LNCaP clone FGC (cell line): ENCODE measurements at regions not wholly inside any gene's neighbourhood (a gene's known extent, or its start where the extent isn't known, plus 50 kb on each side); places are given as distances from the start of the nearest gene placed in this dataset.

Experiments
- DNase-seq: peaks from one replicate; pipeline ENCODE4 v3.0.0-alpha.2; 2011; ENCODE audit warnings: low read depth
- H3K4me3 ChIP-seq: 2 replicates; pipeline ENCODE4 v1.5.1; 2011; ENCODE audit warnings: mild to moderate bottlenecking, low read depth, low read length, control low read depth
- TF ChIP-seq, protein P1 (sequence below): IDR thresholded peaks from 2 replicates; pipeline ENCODE4 v1.5.1; 2012; ENCODE audit warnings: mild to moderate bottlenecking; ENCODE audit not compliant: control insufficient read depth, insufficient read depth; ENCODE audit errors: extremely low read depth

DNA sequence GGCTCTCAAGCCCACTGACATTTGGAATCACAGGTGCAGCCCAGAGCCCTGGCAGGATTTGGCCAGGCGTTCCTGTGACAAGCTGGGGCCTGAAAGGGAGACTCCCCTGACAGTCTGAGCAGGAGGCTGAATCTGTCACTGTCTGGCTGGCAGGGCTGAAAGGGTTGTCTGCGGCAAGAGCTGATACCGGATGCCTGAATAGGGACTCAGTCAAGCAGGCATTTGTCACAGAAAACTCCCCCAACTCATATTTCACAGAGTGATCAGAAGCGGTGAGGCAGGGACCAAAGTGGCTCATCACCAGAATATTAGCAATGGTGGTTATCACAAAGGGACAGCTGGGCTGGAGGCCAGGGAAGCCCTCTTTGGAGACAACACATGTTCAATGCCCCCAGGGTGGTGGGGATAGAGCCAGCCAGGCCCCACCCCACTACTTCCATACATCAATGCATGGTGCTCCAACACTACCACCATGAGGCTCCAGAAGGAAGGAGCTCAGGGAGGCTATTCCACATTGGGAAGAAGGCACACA lies 295.5 kb downstream of the DTWD2 start:
- TF ChIP-seq, protein P1, sequence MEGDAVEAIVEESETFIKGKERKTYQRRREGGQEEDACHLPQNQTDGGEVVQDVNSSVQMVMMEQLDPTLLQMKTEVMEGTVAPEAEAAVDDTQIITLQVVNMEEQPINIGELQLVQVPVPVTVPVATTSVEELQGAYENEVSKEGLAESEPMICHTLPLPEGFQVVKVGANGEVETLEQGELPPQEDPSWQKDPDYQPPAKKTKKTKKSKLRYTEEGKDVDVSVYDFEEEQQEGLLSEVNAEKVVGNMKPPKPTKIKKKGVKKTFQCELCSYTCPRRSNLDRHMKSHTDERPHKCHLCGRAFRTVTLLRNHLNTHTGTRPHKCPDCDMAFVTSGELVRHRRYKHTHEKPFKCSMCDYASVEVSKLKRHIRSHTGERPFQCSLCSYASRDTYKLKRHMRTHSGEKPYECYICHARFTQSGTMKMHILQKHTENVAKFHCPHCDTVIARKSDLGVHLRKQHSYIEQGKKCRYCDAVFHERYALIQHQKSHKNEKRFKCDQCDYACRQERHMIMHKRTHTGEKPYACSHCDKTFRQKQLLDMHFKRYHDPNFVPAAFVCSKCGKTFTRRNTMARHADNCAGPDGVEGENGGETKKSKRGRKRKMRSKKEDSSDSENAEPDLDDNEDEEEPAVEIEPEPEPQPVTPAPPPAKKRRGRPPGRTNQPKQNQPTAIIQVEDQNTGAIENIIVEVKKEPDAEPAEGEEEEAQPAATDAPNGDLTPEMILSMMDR: peak; percentile 5; the same call in 1 of the 2 replicates
- H3K4me3 ChIP-seq: no peak overlapping the region
- DNase-seq: no peak

DNA sequence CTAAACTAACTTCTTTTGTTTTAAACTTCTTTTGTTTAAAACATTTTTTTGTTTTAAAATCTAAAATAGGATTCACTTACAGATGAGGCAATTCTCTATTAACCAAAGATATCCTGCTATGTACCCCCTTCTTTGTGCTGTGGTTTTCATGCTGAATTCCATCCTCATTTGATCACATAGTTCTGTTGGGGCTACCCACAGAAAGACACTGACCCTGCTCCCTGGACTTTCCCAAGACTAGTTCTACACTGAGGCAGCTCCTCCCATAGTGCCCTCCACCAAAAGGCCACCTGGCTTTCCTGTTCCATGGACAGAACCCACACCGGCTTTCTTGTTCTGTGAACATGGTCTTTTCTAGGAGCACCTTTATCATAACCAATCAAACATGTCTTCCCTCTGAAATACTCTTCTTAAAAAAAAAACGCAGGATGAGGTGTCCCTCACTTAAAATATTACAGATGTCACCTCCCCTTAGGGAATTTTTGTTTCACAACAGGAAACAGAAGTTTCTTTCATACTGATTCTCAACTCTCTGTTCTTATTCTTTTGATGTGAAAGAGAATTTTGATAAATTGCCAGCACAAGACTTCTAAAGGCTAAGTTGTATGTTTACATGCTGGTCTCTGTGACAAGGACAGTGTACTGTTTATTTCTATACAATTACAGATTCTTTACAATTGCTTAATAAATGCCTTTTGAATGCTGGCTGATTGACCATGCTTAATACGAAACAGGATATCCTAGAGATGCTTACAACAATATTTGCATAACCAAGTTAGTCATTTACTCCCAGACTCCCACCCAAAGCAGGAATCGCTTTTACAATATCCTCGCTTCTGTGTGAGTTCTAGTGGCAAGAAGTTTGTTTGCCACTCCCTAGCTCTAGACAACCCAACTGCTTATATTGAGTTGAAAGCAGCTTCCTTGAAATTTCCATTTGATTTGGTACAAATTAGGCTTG lies 300.4 kb downstream of the DTWD2 start:
- DNase-seq: no peak
- H3K4me3 ChIP-seq: no peak overlapping the region
- TF ChIP-seq, protein P1: no peak

DNA sequence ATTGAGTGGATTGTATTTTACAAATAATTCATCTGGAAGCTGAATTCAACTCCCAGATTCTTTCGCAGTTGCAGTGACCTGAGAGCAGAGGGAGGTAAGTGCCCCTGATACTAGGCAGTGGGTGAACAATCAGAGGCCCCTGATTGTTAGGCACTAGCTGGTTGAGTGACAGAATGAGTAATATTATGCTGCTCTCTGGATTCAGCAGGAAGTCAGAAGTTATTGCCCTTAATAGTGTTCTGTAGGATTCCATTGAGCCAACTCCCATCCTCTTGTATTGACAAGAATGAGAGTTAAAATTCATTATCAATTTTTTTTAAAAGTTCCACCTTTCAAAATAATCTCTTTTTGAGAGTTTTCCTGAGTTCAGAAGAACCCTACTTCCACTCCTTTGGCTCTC lies 301.2 kb downstream of the DTWD2 start:
- H3K4me3 ChIP-seq: no peak overlapping the region
- no peak for DNase-seq
- TF ChIP-seq, protein P1: no peak

DNA sequence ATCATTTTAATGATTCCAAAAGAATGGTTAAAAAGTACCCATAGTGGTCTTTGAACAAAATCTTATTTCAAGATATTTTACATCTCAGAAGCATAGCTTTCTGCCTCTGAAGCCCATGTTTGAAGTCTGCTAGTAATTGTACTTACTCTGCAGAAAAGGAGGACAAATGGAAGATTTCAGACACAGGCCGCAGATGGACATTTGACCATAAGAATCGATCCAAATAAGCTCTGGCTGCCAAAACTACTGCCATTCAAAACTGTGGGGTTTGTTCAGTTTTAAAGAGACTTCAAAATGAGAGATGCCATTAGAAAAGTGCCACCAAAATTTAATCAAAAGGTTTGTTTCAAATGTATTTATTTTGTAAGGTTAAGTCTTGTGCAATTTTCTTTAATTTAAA lies 306.7 kb downstream of the DTWD2 start:
- TF ChIP-seq, protein P1: no peak
- DNase-seq: no peak
- H3K4me3 ChIP-seq: no peak overlapping the region

DNA sequence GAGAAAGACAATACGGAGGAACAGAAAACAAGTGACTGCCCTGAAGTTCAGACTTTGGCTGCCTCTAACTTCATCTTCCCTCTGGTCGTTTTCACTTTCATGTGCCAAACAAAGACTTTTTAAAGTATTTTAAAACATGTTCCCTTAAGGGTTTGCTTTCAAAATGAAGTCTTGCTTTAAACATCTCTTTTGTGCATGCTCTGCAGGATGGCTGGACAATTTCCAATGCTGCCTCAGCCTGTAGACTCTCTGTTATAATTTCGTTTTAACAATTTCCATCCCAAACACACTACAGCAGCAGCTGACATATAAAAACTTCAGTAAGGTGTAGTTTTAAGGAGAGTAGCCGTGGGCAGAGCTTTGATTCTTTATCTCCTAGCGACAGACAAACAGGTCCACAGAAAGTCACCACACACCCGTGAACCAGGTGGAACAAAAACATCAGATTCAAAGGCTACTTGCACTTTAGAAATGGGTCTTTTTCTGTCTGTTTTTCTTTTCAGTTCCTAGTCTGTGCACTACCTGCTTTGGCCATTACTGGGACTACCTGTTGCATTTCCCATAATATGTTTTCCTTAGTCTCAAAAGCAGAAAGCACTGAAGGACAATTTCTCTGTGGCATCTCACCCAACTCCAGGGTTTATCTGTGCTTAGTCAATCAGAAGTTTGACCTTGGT lies 308.9 kb downstream of the DTWD2 start:
- no peak for DNase-seq
- no peak overlapping the region for H3K4me3 ChIP-seq

DNA sequence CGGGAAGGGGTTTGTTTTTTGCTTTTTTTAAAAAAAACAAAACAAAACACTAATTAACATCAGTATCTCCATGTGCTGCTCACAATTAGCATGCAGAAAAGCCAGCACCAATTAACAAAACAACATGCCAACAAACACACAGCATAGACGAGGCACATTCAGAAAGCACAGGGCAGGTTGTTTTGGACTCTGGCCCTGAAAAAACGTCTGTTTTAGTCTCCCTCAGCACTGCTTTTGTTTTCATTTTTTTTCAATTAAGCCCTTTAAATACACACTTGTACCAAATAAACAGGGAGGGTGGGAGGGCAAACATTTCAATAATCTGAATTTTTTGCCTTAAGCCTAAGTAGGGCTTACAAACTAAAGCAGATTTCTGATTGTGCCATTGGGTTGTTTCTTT lies 309.6 kb downstream of the DTWD2 start:
- H3K4me3 ChIP-seq: no peak overlapping the region
- TF ChIP-seq, protein P1: no peak
- DNase-seq: no peak

More for the DNA sequence above, 308.9 kb downstream of the DTWD2 start:
- TF ChIP-seq, protein P1: no peak
